ENCODE measurements at regions not wholly inside any gene's neighbourhood (a gene's known extent, or its start where the extent isn't known, plus 50 kb on each side); places are given as distances from the start of the nearest gene placed in this dataset.

DNA sequence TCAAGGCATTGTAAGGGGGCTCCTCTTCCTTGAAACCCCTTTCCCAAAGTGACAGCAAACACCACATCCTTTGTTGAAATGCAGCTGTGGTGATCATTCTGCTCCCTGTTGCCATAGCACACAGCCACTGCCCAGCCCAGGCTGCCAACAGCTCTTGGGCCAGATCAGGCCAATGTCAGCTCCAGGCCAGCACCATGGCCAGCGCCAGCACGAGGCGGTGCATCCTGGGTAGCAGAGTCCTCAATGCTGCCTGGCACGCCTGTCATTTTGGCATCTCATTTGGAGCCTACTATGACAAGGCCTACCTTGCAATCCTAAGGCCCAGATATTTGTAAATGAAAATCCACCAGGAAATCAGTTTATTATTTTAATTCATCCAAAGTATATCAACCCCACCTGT lies 390.6 kb downstream of the DNAH5 start:
- FAIRE-seq: no peak
- peaks cover 0 to 2% of the 10 kb centered on the region in 2 donors for H3K9me3 ChIP-seq (ENCODE audit: control insufficient read depth in 2 of 2, insufficient read depth in 1 of 2, low read depth in 1 of 2, low read length in 1 of 2)
- peak; percentile 8 to 37 for DNase-seq
- WGBS, 3 donors: 36 to 51% (median 43%) methylated on average over 4 of the region's 4 CpGs
- H3K4me3 ChIP-seq (ENCODE audit: low read depth in 1 of 3, low read length in 3 of 3): no peak overlapping the region
- no peak overlapping the region for H3K27ac ChIP-seq (ENCODE audit: low read depth in 1 of 3, low read length in 2 of 3)
- no peaks in the 10 kb centered on the region for H3K36me3 ChIP-seq (ENCODE audit: control insufficient read depth in 3 of 3, insufficient read depth in 2 of 3, low read depth in 1 of 3, low read length in 3 of 3)
- no peaks in the 10 kb centered on the region for H3K4me1 ChIP-seq (ENCODE audit: control insufficient read depth in 3 of 3, insufficient read depth in 2 of 3, low read depth in 1 of 3, low read length in 2 of 3)
- no peaks in the 10 kb centered on the region for H3K27me3 ChIP-seq (ENCODE audit: control insufficient read depth in 3 of 3, insufficient read depth in 3 of 3, low read length in 3 of 3)

- WGBS, 3 donors: 32 to 61% (median 38%) methylated on average over 1 of the region's 1 CpG
- DNase-seq (no peak), FAIRE-seq (no peak)
These were observed 392.1 kb downstream of the DNAH5 start for GRCh38 chr5:13552361-13552760.

DNA sequence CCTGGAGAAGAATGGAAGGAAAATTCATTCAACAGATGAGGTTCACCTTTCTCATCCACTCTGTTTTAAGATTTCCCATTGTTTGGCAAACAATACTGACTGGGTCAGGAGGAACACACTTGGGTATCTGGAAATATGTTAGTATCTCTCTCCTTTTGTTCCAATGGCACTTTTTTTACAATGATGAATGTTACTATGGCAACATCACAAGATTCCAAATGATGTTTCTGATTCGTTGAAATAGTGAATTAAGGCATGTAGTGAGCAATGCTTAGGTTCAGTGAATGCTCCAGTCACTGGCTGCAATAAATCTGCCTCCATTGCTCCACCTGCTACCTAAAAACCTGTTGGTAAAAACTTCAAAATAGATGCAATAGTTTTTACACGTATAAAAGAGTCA lies 392.8 kb downstream of the DNAH5 start:
- Histone ChIP-seq H3K27me3 (ENCODE audit: control insufficient read depth in 3 of 3, insufficient read depth in 3 of 3, low read length in 3 of 3) (no peaks in the 10 kb centered on the region), H3K4me3 (ENCODE audit: low read depth in 1 of 3, low read length in 3 of 3) (no peak overlapping the region), H3K36me3 (ENCODE audit: control insufficient read depth in 3 of 3, insufficient read depth in 2 of 3, low read depth in 1 of 3, low read length in 3 of 3) (no peaks in the 10 kb centered on the region), H3K9me3 (ENCODE audit: control insufficient read depth in 2 of 2, insufficient read depth in 1 of 2, low read depth in 1 of 2, low read length in 1 of 2) (peaks cover 0 to under 1% of the 10 kb centered on the region in 2 donors), H3K4me1 (ENCODE audit: control insufficient read depth in 3 of 3, insufficient read depth in 2 of 3, low read depth in 1 of 3, low read length in 2 of 3) (no peaks in the 10 kb centered on the region), H3K27ac (ENCODE audit: low read depth in 1 of 3, low read length in 2 of 3) (no peak overlapping the region)
- WGBS, 3 donors: 49 to 66% (median 51%) methylated on average over 2 of the region's 2 CpGs
- FAIRE-seq: no peak
- no peak for DNase-seq

More at GRCh38 chr5:13552361-13552760, 392.1 kb downstream of the DNAH5 start:
- H3K4me1 ChIP-seq (ENCODE audit: control insufficient read depth in 3 of 3, insufficient read depth in 2 of 3, low read depth in 1 of 3, low read length in 2 of 3): no peaks in the 10 kb centered on the region
- H3K36me3 ChIP-seq (ENCODE audit: control insufficient read depth in 3 of 3, insufficient read depth in 2 of 3, low read depth in 1 of 3, low read length in 3 of 3): no peaks in the 10 kb centered on the region
- H3K9me3 ChIP-seq (ENCODE audit: control insufficient read depth in 2 of 2, insufficient read depth in 1 of 2, low read depth in 1 of 2, low read length in 1 of 2): peaks cover 0 to 2% of the 10 kb centered on the region in 2 donors
- no peaks in the 10 kb centered on the region for H3K27me3 ChIP-seq (ENCODE audit: control insufficient read depth in 3 of 3, insufficient read depth in 3 of 3, low read length in 3 of 3)
- no peak overlapping the region for H3K27ac ChIP-seq (ENCODE audit: low read depth in 1 of 3, low read length in 2 of 3)
- H3K4me3 ChIP-seq (ENCODE audit: low read depth in 1 of 3, low read length in 3 of 3): no peak overlapping the region

- Histone ChIP-seq H3K27me3 (ENCODE audit: control insufficient read depth in 3 of 3, insufficient read depth in 3 of 3, low read length in 3 of 3) (no peaks in the 10 kb centered on the region), H3K4me1 (ENCODE audit: control insufficient read depth in 3 of 3, insufficient read depth in 2 of 3, low read depth in 1 of 3, low read length in 2 of 3) (no peaks in the 10 kb centered on the region), H3K4me3 (ENCODE audit: low read depth in 1 of 3, low read length in 3 of 3) (no peak overlapping the region), H3K36me3 (ENCODE audit: control insufficient read depth in 3 of 3, insufficient read depth in 2 of 3, low read depth in 1 of 3, low read length in 3 of 3) (no peaks in the 10 kb centered on the region), H3K9me3 (ENCODE audit: control insufficient read depth in 2 of 2, insufficient read depth in 1 of 2, low read depth in 1 of 2, low read length in 1 of 2) (peaks cover 0 to 4% of the 10 kb centered on the region in 2 donors), H3K27ac (ENCODE audit: low read depth in 1 of 3, low read length in 2 of 3) (no peak overlapping the region)
- DNase-seq (no peak), FAIRE-seq (no peak)
- WGBS, 3 donors: 68 to 77% (median 71%) methylated on average over 2 of the region's 2 CpGs
These were observed 404.2 kb downstream of the DNAH5 start for GRCh38 chr5:13540168-13540750.

DNA sequence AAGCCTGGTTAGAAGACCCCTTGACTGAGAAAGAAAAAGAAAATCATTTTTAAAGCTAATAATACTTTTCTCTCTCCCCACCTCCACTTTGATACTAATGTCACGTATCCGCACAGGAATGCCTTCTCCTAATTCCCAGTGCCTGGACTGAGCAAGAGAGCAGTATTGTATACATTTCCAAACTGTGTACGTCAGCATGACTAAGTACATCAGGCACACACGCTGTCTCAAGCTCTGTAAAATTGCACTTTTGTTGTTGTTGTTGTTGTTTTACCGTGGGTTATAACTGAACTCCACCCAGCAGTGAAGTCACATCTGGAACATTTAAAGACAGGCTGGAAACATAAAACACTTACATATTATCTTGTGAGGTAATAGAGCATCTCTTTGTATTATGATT lies 407.6 kb downstream of the DNAH5 start:
- DNase-seq (no peak), FAIRE-seq (no peak)
- no peak overlapping the region for H3K27ac ChIP-seq (ENCODE audit: low read depth in 1 of 3, low read length in 2 of 3)
- no peaks in the 10 kb centered on the region for H3K4me1 ChIP-seq (ENCODE audit: control insufficient read depth in 3 of 3, insufficient read depth in 2 of 3, low read depth in 1 of 3, low read length in 2 of 3)
- H3K4me3 ChIP-seq (ENCODE audit: low read depth in 1 of 3, low read length in 3 of 3): no peak overlapping the region
- no peaks in the 10 kb centered on the region for H3K36me3 ChIP-seq (ENCODE audit: control insufficient read depth in 3 of 3, insufficient read depth in 2 of 3, low read depth in 1 of 3, low read length in 3 of 3)
- 74 to 84% (median 81%) methylated on average over 5 of the region's 5 CpGs for WGBS, 3 donors
- no peaks in the 10 kb centered on the region for H3K27me3 ChIP-seq (ENCODE audit: control insufficient read depth in 3 of 3, insufficient read depth in 3 of 3, low read length in 3 of 3)
- no peaks in the 10 kb centered on the region for H3K9me3 ChIP-seq (ENCODE audit: control insufficient read depth in 2 of 2, insufficient read depth in 1 of 2, low read depth in 1 of 2, low read length in 1 of 2)

GRCh38 chr5:13533833-13534232 lies 410.7 kb downstream of the DNAH5 start:
- H3K27me3 ChIP-seq (ENCODE audit: control insufficient read depth in 3 of 3, insufficient read depth in 3 of 3, low read length in 3 of 3): no peaks in the 10 kb centered on the region
- FAIRE-seq (no peak), DNase-seq (no peak)
- H3K36me3 ChIP-seq (ENCODE audit: control insufficient read depth in 3 of 3, insufficient read depth in 2 of 3, low read depth in 1 of 3, low read length in 3 of 3): no peaks in the 10 kb centered on the region
- 69 to 88% (median 84%) methylated on average over 2 of the region's 2 CpGs for WGBS, 3 donors
- no peak overlapping the region for H3K4me3 ChIP-seq (ENCODE audit: low read depth in 1 of 3, low read length in 3 of 3)
- no peaks in the 10 kb centered on the region for H3K4me1 ChIP-seq (ENCODE audit: control insufficient read depth in 3 of 3, insufficient read depth in 2 of 3, low read depth in 1 of 3, low read length in 2 of 3)
- no peak overlapping the region for H3K27ac ChIP-seq (ENCODE audit: low read depth in 1 of 3, low read length in 2 of 3)
- no peaks in the 10 kb centered on the region for H3K9me3 ChIP-seq (ENCODE audit: control insufficient read depth in 2 of 2, insufficient read depth in 1 of 2, low read depth in 1 of 2, low read length in 1 of 2)

- Histone ChIP-seq H3K4me3 (ENCODE audit: low read depth in 1 of 3, low read length in 3 of 3) (no peak overlapping the region), H3K36me3 (ENCODE audit: control insufficient read depth in 3 of 3, insufficient read depth in 2 of 3, low read depth in 1 of 3, low read length in 3 of 3) (no peaks in the 10 kb centered on the region), H3K4me1 (ENCODE audit: control insufficient read depth in 3 of 3, insufficient read depth in 2 of 3, low read depth in 1 of 3, low read length in 2 of 3) (peaks cover 3 to 6% (median 4%) of the 10 kb centered on the region in 3 donors), H3K27me3 (ENCODE audit: control insufficient read depth in 3 of 3, insufficient read depth in 3 of 3, low read length in 3 of 3) (no peaks in the 10 kb centered on the region), H3K27ac (ENCODE audit: low read depth in 1 of 3, low read length in 2 of 3) (no peak overlapping the region), H3K9me3 (ENCODE audit: control insufficient read depth in 2 of 2, insufficient read depth in 1 of 2, low read depth in 1 of 2, low read length in 1 of 2) (no peaks in the 10 kb centered on the region)
- WGBS, 3 donors: 22 to 49% (median 30%) methylated on average over 1 of the region's 1 CpG
- no peak for FAIRE-seq
- no peak for DNase-seq
These were observed 415.2 kb downstream of the DNAH5 start for GRCh38 chr5:13529300-13529699.

- H3K4me1 ChIP-seq (ENCODE audit: control insufficient read depth in 3 of 3, insufficient read depth in 2 of 3, low read depth in 1 of 3, low read length in 2 of 3): peaks cover 4 to 9% (median 6%) of the 10 kb centered on the region in 3 donors
- H3K9me3 ChIP-seq (ENCODE audit: control insufficient read depth in 2 of 2, insufficient read depth in 1 of 2, low read depth in 1 of 2, low read length in 1 of 2): no peaks in the 10 kb centered on the region
- 10 to 52% (median 26%) methylated on average over 2 of the region's 2 CpGs for WGBS, 3 donors
- peak; percentile 79 to 84 for DNase-seq
- H3K27me3 ChIP-seq (ENCODE audit: control insufficient read depth in 3 of 3, insufficient read depth in 3 of 3, low read length in 3 of 3): no peaks in the 10 kb centered on the region
- FAIRE-seq: no peak
- H3K27ac ChIP-seq (ENCODE audit: low read depth in 1 of 3, low read length in 2 of 3): no peak overlapping the region
- H3K36me3 ChIP-seq (ENCODE audit: control insufficient read depth in 3 of 3, insufficient read depth in 2 of 3, low read depth in 1 of 3, low read length in 3 of 3): no peaks in the 10 kb centered on the region
- H3K4me3 ChIP-seq (ENCODE audit: low read depth in 1 of 3, low read length in 3 of 3): no peak overlapping the region
These were observed 419.6 kb downstream of the DNAH5 start for GRCh38 chr5:13524936-13525335.

GRCh38 chr5:13519131-13519530 lies 425.4 kb downstream of the DNAH5 start:
- H3K36me3 ChIP-seq (ENCODE audit: control insufficient read depth in 3 of 3, insufficient read depth in 2 of 3, low read depth in 1 of 3, low read length in 3 of 3): no peaks in the 10 kb centered on the region
- no peaks in the 10 kb centered on the region for H3K9me3 ChIP-seq (ENCODE audit: control insufficient read depth in 2 of 2, insufficient read depth in 1 of 2, low read depth in 1 of 2, low read length in 1 of 2)
- no peak overlapping the region for H3K27ac ChIP-seq (ENCODE audit: low read depth in 1 of 3, low read length in 2 of 3)
- no peaks in the 10 kb centered on the region for H3K27me3 ChIP-seq (ENCODE audit: control insufficient read depth in 3 of 3, insufficient read depth in 3 of 3, low read length in 3 of 3)
- no peak for DNase-seq
- FAIRE-seq: no peak
- H3K4me3 ChIP-seq (ENCODE audit: low read depth in 1 of 3, low read length in 3 of 3): no peak overlapping the region
- peaks cover 0 to 6% (median 0%) of the 10 kb centered on the region in 3 donors for H3K4me1 ChIP-seq (ENCODE audit: control insufficient read depth in 3 of 3, insufficient read depth in 2 of 3, low read depth in 1 of 3, low read length in 2 of 3)
- 82 to 94% (median 88%) methylated on average over 1 of the region's 1 CpG for WGBS, 3 donors

Data from small intestine (tissue), 7 donors.